AML-193 (cell line): ENCODE measurements at regions not wholly inside any gene's neighbourhood (a gene's known extent, or its start where the extent isn't known, plus 50 kb on each side); places are given as distances from the start of the nearest gene placed in this dataset.

Source experiments
- DNase-seq, 2 experiments: peaks; one replicate each; lab custom pipeline; 2025; lab: John Stamatoyannopoulos, UW

GRCh38 chr10:7027913-7028808 lies 382.7 kb downstream of the SFMBT2 start:
- peak in 1 of 2 experiments; percentile 21 for DNase-seq

DNA sequence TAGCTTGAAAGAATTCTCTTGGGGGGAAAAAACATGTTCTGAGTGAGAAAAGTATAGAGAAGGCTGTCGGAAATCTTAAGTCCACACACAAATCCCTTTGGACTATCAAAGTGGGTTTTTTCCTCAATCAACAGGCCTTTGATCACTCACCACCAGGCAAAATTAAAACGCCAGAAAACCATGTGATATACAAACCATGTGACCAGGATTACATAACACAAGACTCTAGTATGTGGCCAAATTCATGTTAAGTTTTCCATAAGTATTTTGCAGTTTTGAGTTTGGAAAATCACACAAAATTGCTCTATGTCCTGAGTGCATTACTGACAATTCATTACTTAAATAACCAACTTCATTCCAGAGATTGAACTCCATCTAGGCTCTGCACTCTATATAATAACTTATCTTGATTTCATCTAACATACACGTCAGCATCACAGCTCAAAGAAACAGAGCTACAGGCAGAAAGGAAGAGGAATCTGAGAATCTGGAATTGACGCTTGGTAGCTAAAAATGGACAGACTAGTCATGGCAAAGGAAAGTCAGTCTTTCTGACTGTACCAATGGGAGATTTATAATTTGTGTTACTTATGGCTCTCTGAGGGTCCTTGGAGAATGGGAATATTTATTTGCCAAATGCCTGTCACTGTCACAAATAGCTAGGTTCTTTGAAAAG lies 383.5 kb downstream of the SFMBT2 start:
- DNase-seq = no peak

GRCh38 chr10:7026818-7027217 lies 384.0 kb downstream of the SFMBT2 start:
- no peak for DNase-seq

DNA sequence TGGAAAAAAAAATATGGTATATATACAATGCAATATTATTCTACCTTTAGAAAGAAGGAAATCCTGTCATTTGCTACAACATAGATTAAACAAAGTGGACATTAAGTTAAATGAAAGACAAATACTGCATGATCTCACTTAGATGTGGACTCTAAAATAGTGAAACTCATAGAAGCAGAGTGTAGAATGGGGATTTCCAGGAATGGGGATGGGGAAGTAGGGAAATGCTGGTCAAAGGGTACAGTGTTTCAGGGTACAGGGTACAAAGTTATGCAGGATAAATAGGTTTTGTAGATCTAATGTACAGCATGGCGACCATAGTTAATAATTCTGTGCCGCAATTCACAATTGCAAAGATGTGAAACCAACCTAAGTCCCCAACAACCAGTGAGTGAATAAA lies 385.5 kb downstream of the SFMBT2 start:
- DNase-seq = no peak

GRCh38 chr10:7015457-7015856 lies 395.4 kb downstream of the SFMBT2 start:
- DNase-seq = no peak

DNA sequence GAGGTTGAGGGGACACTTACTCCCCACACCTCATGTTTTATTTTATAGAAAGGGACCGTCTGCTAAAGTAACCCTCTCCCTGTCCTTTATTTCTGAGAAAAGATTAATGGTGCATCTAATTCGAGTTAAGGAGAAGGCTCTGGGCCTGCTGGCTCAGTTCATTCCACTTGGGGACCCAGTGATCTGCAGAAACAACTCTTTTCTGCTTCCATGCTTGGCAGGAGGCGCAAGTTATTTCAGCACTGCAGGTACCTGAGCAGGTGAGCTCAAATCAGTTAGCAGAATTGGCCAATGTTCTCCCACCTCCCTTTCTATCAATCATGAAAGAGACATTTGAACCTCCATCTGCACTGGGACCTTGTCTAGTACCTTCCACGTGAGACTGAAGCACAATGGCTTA lies 396.1 kb downstream of the SFMBT2 start:
- no peak for DNase-seq

- no peak for DNase-seq
Measured at GRCh38 chr10:7011994-7012393, 398.8 kb downstream of the SFMBT2 start.

DNA sequence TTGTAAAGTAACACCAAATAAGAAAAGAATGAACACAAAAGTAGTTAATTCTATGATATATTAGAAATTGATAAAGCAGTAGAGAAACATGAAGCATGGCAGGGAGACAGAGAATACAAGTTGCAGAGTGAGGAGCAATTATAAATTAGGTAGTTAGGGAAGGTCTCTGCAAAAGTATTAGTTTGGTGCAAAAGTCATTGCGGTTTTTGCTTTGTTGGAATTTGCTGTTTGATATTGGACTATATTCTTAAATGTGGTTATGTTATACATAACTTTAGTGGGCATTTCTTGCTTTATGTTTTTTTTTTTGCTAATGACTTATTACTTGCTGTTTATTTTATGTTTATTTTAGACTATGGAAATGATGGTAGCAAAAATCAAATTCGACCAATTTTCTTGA lies 402.2 kb downstream of the SFMBT2 start:
- DNase-seq = no peak

- no peak for DNase-seq
Measured at GRCh38 chr10:7007600-7008190, 403.1 kb downstream of the SFMBT2 start.

- DNase-seq = no peak
Measured at GRCh38 chr10:7006566-7006965, 404.3 kb downstream of the SFMBT2 start.

DNA sequence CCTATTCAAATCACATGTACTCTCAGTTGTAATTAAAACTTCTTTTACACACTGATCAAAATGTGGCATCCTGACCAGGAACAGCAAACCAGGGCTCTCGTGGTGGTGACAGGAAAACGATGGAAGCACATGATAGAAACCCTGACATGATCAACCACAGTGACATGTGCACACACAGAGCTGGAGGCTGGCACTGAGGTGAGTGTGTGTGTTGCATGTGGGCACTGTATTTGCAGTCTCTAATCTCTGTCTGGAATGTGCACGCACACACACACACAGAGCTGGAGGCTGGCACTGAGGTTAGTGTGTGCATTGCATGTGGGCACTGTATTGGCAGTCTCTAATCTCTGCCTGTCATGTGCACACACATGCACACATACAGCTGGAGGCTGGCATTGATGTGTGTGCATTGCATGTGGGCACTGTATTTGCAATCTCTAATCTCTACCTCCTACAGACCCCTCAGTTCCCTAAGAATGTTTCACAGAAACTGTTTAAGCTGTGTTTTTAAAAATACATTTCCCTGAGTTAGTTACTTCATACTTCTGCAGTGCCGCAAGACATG lies 406.9 kb downstream of the SFMBT2 start:
- DNase-seq = no peak

DNA sequence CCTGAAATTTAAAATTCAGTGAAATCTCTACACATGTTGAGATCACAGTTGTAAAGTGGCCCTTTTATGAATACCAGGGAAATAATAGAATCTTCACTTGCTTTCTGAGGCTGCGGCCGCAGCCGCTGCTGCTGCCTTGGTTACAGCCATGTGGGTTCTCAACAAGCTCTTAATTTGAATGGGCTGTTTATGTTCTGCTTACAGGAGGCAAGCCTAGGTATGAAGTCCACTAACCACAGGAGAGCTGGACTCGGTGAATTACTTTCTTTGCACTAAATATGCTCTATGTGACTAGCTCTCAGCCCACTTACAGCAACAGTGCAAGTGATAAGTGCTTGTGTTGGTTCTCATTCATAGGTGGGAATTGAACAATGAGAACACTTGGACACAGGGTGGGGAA lies 410.8 kb downstream of the SFMBT2 start:
- no peak for DNase-seq

- DNase-seq = peak; percentile 19 to 30
Measured at GRCh38 chr10:6999232-6999925, 411.5 kb downstream of the SFMBT2 start.

DNA sequence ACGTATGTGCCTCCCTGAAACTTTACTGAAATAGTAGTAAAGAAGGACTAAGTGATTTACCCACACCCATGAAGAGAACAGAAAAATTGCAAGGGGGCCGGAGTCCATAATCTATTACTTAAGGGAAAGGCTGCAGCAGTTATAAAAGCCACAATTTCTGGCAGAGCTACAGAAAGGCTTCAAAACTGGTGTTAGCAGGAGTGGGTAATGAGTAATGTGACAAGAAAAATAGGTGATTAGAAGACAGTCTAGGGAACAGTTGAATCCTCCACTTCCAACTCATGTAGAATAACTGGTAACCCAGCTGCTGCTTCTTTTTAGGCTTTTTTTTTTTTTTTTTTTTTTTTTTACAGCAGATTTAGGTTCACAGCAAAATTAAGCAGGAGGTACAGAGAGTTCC lies 413.3 kb downstream of the SFMBT2 start:
- no peak for DNase-seq

DNA sequence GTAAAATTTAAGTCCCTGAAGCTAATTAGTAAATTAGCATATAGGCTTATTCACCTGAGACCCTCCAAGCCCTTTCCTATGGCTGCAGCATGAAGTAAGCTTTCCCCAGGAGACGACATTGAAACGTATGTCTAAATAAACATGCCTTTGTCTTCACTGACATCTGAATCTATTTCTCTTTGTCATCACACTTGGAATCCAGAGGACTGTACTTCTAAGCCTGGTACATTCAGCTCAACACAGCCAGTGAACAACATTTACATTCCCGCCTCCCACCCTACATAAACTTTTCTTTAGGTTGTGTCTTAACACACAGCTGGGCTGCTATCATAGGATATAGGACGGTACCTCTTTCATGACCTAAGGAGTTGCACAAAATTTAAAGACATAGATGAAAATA lies 414.4 kb downstream of the SFMBT2 start:
- no peak for DNase-seq

DNA sequence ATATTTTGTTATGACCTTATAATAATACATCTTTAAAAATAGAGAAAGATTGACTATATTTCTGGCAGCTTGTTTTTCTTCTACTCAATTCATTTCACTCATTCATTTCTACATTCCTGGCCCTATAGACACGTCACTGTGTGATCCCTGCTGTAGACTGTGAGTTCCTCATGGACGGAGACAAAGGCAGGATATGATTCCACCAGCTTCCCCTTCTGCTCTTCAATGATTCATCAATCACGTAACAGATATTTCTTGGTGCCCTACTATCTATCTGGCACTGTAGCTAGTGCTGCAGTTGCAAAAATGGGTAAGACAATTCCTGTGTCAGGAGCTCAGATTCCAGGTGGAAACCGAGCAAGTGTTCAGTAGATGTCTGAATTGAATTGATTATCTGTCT lies 415.0 kb downstream of the SFMBT2 start:
- no peak for DNase-seq

GRCh38 chr10:6995341-6995740 lies 415.3 kb upstream of the PRKCQ start:
- DNase-seq = no peak

- DNase-seq = peak; percentile 30 to 42
Measured at GRCh38 chr10:6990891-6991290, 410.8 kb upstream of the PRKCQ start.

GRCh38 chr10:6988654-6989053 lies 408.6 kb upstream of the PRKCQ start:
- DNase-seq = peak in 1 of 2 experiments; percentile 7

- DNase-seq = no peak
Measured at GRCh38 chr10:6987536-6987945, 407.5 kb upstream of the PRKCQ start.

DNA sequence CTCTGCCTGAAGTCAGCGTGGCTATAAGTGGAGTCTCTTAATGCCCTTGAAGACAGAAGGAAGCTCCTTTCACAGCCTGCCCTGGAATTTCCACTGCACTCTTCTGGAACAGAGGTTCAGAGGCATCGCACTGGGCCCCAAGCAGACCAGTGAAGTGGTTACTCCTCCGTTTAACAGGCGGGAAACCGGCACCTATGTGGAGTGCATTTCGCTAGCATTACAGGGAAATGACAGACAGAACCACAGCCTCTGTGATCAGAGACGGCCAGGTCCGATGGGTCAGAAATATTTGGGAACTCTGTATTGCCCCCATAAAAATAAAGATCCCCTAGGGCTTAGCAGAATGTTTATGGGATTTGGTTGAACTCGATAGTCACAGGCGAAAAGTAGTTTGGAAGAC lies 406.9 kb upstream of the PRKCQ start:
- DNase-seq = no peak

GRCh38 chr10:6985644-6986043 lies 405.6 kb upstream of the PRKCQ start:
- DNase-seq = no peak
